ENCODE measurements at regions not wholly inside any gene's neighbourhood (a gene's known extent, or its start where the extent isn't known, plus 50 kb on each side); places are given as distances from the start of the nearest gene placed in this dataset.

- ATAC-seq (ENCODE audit: low read depth) = no peak
- Histone ChIP-seq H3K27me3 (ENCODE audit: insufficient read depth, poor library complexity, severe bottlenecking) (no peaks in the 10 kb centered on the region), H3K36me3 (ENCODE audit: low read depth) (peaks cover 82% of the 10 kb centered on the region), H3K4me3 (ENCODE audit: severe bottlenecking) (no peak overlapping the region), H3K9me3 (ENCODE audit: severe bottlenecking) (no peaks in the 10 kb centered on the region), H3K4me1 (ENCODE audit: insufficient read depth, poor library complexity, severe bottlenecking) (no peaks in the 10 kb centered on the region), H3K27ac (ENCODE audit: poor library complexity, severe bottlenecking) (no peak overlapping the region)
- TF ChIP-seq CTCF (IDR thresholded peaks at IDR 0.05; ENCODE audit: poor library complexity, severe bottlenecking) = no peak
- DNase-seq (ENCODE audit: low spot score) = no peak
Observed at GRCh38 chr17:63240106-63240505, 206.0 kb downstream of the CYB561 start.

GRCh38 chr17:63246344-63246743 is 199.8 kb downstream of the CYB561 start:
- no peaks in the 10 kb centered on the region for H3K27me3 ChIP-seq (ENCODE audit: insufficient read depth, poor library complexity, severe bottlenecking)
- DNase-seq (ENCODE audit: low spot score) (no peak), ATAC-seq (ENCODE audit: low read depth) (no peak)
- no peaks in the 10 kb centered on the region for H3K4me1 ChIP-seq (ENCODE audit: insufficient read depth, poor library complexity, severe bottlenecking)
- H3K4me3 ChIP-seq (ENCODE audit: severe bottlenecking) = no peak overlapping the region
- H3K36me3 ChIP-seq (ENCODE audit: low read depth) = peaks cover 32% of the 10 kb centered on the region
- TF ChIP-seq CTCF (IDR thresholded peaks at IDR 0.05; ENCODE audit: poor library complexity, severe bottlenecking) = no peak
- no peak overlapping the region for H3K27ac ChIP-seq (ENCODE audit: poor library complexity, severe bottlenecking)
- no peaks in the 10 kb centered on the region for H3K9me3 ChIP-seq (ENCODE audit: severe bottlenecking)

GRCh38 chr17:63247706-63248105 is 198.4 kb downstream of the CYB561 start:
- no peak for TF ChIP-seq CTCF (IDR thresholded peaks at IDR 0.05; ENCODE audit: poor library complexity, severe bottlenecking)
- Histone ChIP-seq H3K36me3 (ENCODE audit: low read depth) (peaks cover 22% of the 10 kb centered on the region), H3K27me3 (ENCODE audit: insufficient read depth, poor library complexity, severe bottlenecking) (no peaks in the 10 kb centered on the region), H3K4me1 (ENCODE audit: insufficient read depth, poor library complexity, severe bottlenecking) (no peaks in the 10 kb centered on the region), H3K4me3 (ENCODE audit: severe bottlenecking) (no peak overlapping the region), H3K27ac (ENCODE audit: poor library complexity, severe bottlenecking) (no peak overlapping the region), H3K9me3 (ENCODE audit: severe bottlenecking) (no peaks in the 10 kb centered on the region)
- no peak for DNase-seq (ENCODE audit: low spot score)
- ATAC-seq (ENCODE audit: low read depth) = no peak

GRCh38 chr17:63249256-63250004 is 196.7 kb downstream of the CYB561 start:
- DNase-seq (ENCODE audit: low spot score) = no peak
- H3K4me1 ChIP-seq (ENCODE audit: insufficient read depth, poor library complexity, severe bottlenecking) = no peaks in the 10 kb centered on the region
- H3K4me3 ChIP-seq (ENCODE audit: severe bottlenecking) = no peak overlapping the region
- TF ChIP-seq CTCF (IDR thresholded peaks at IDR 0.05; ENCODE audit: poor library complexity, severe bottlenecking) = no peak
- no peak overlapping the region for H3K27ac ChIP-seq (ENCODE audit: poor library complexity, severe bottlenecking)
- H3K27me3 ChIP-seq (ENCODE audit: insufficient read depth, poor library complexity, severe bottlenecking) = no peaks in the 10 kb centered on the region
- H3K36me3 ChIP-seq (ENCODE audit: low read depth) = peaks cover 14% of the 10 kb centered on the region
- no peaks in the 10 kb centered on the region for H3K9me3 ChIP-seq (ENCODE audit: severe bottlenecking)
- no peak for ATAC-seq (ENCODE audit: low read depth)

GRCh38 chr17:63250830-63251229 is 195.3 kb downstream of the CYB561 start:
- Histone ChIP-seq H3K27ac (ENCODE audit: poor library complexity, severe bottlenecking) (no peak overlapping the region), H3K9me3 (ENCODE audit: severe bottlenecking) (no peaks in the 10 kb centered on the region), H3K4me1 (ENCODE audit: insufficient read depth, poor library complexity, severe bottlenecking) (no peaks in the 10 kb centered on the region), H3K4me3 (ENCODE audit: severe bottlenecking) (no peak overlapping the region), H3K36me3 (ENCODE audit: low read depth) (peaks cover 10% of the 10 kb centered on the region; the same call in 1 of the 2 replicates), H3K27me3 (ENCODE audit: insufficient read depth, poor library complexity, severe bottlenecking) (no peaks in the 10 kb centered on the region)
- no peak; the same call in 2 of the 3 replicates for ATAC-seq (ENCODE audit: low read depth)
- no peak for DNase-seq (ENCODE audit: low spot score)
- TF ChIP-seq CTCF (IDR thresholded peaks at IDR 0.05; ENCODE audit: poor library complexity, severe bottlenecking) = no peak
